GM18505 (cell line): ENCODE measurements at regions not wholly inside any gene's neighbourhood (a gene's known extent, or its start where the extent isn't known, plus 50 kb on each side); places are given as distances from the start of the nearest gene placed in this dataset.

ENCODE experiments used
- ATAC-seq: cut with Tn5 transposase; IDR thresholded peaks from one replicate; pipeline ENCODE4 v1.9.1; 2021; ENCODE audit not compliant: unreplicated experiment
- POLR2A ChIP-seq: IDR thresholded peaks from 4 replicates; pipeline ENCODE4 v1.6.1; 2011; ENCODE audit warnings: borderline replicate concordance; ENCODE audit not compliant: insufficient read depth, insufficient read length; ENCODE audit errors: extremely low read depth

GRCh38 chr2:176514276-176514675 is 245.0 kb downstream of the MTX2 start:
- no peak for ATAC-seq
- TF ChIP-seq POLR2A = no peak

- no peak for ATAC-seq
- TF ChIP-seq POLR2A = no peak
Observed at GRCh38 chr2:176514805-176515500, 245.7 kb downstream of the MTX2 start.

GRCh38 chr2:176516051-176516602 is 246.9 kb downstream of the MTX2 start:
- no peak for ATAC-seq
- TF ChIP-seq POLR2A = no peak

- ATAC-seq = no peak
Observed at GRCh38 chr2:176518823-176519222, 249.6 kb downstream of the MTX2 start.

GRCh38 chr2:176521878-176522670 is 252.8 kb downstream of the MTX2 start:
- no peak for TF ChIP-seq POLR2A
- ATAC-seq = no peak

More at GRCh38 chr2:176518823-176519222, 249.6 kb downstream of the MTX2 start:
- no peak for TF ChIP-seq POLR2A

- no peak for TF ChIP-seq POLR2A
- no peak for ATAC-seq
Observed at GRCh38 chr2:176525086-176525485, 255.8 kb downstream of the MTX2 start.

GRCh38 chr2:176526995-176527901 is 258.0 kb downstream of the MTX2 start:
- no peak for TF ChIP-seq POLR2A
- ATAC-seq = no peak

- TF ChIP-seq POLR2A = no peak
- no peak for ATAC-seq
Observed at GRCh38 chr2:176531608-176532007, 262.4 kb downstream of the MTX2 start.

GRCh38 chr2:176533505-176534193 is 264.4 kb downstream of the MTX2 start:
- no peak for ATAC-seq
- no peak for TF ChIP-seq POLR2A

- TF ChIP-seq POLR2A = no peak
- ATAC-seq = no peak
Observed at GRCh38 chr2:176534798-176535466, 265.7 kb downstream of the MTX2 start.

- no peak for TF ChIP-seq POLR2A
- no peak for ATAC-seq
Observed at GRCh38 chr2:176535467-176536113, 266.3 kb downstream of the MTX2 start.
